GM18505 (cell line): ENCODE measurements at regions not wholly inside any gene's neighbourhood (a gene's known extent, or its start where the extent isn't known, plus 50 kb on each side); places are given as distances from the start of the nearest gene placed in this dataset.

Experiments used
- ATAC-seq: cut with Tn5 transposase; IDR thresholded peaks from one replicate; pipeline ENCODE4 v1.9.1; 2021; ENCODE audit not compliant: unreplicated experiment
- POLR2A ChIP-seq: IDR thresholded peaks from 4 replicates; pipeline ENCODE4 v1.6.1; 2011; ENCODE audit warnings: borderline replicate concordance; ENCODE audit not compliant: insufficient read depth, insufficient read length; ENCODE audit errors: extremely low read depth

GRCh38 chr11:79705648-79706047, 264.8 kb upstream of the TENM4 start:
- ATAC-seq, result no peak
- no peak for TF ChIP-seq POLR2A

GRCh38 chr11:79702303-79702702, 261.5 kb upstream of the TENM4 start:
- no peak for ATAC-seq
- TF ChIP-seq POLR2A, result no peak

- ATAC-seq, result no peak
Measured at GRCh38 chr11:79699246-79699645, 258.4 kb upstream of the TENM4 start.

GRCh38 chr11:79697905-79698304, 257.1 kb upstream of the TENM4 start:
- TF ChIP-seq POLR2A, result no peak
- ATAC-seq, result peak; percentile 84

More at GRCh38 chr11:79699246-79699645, 258.4 kb upstream of the TENM4 start:
- no peak for TF ChIP-seq POLR2A

DNA sequence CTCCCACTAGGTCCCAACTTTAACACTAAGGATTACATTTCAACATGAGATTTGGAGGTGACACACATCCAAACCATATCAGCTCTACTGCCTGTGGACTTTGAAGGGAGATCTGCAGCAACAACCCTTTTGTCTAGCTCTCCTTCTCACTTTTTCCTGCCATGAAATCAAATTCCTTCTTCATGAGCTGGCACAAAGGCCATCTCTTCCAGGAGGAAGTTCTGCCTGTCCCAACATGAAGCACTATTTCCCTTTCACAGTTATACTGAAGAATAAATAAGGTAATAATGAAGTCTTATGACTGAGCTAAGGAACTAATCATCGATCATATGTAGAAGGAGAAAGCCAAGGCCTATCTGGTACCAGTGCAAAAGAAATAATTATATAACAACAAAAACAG, 253.5 kb upstream of the TENM4 start:
- no peak for ATAC-seq
- no peak for TF ChIP-seq POLR2A

DNA sequence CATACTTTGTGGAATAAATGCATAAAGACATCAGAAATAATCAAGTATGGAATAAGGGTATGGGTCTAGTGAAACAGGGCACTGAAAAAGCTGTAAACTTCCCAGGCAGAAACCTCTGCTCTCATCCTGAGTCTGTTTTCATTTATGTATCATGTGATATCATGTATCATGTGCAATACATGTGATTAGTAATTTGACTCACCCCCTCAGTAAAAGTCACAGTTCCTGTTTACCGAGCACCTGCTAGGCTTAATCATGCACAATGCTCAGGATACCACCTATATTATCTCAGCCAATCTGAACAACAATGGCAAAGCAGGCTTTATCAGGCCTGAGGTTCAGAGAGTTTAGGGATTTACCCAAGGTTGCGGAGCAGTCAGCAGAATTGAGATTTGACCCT, 250.6 kb upstream of the TENM4 start:
- ATAC-seq, result no peak
- no peak for TF ChIP-seq POLR2A

DNA sequence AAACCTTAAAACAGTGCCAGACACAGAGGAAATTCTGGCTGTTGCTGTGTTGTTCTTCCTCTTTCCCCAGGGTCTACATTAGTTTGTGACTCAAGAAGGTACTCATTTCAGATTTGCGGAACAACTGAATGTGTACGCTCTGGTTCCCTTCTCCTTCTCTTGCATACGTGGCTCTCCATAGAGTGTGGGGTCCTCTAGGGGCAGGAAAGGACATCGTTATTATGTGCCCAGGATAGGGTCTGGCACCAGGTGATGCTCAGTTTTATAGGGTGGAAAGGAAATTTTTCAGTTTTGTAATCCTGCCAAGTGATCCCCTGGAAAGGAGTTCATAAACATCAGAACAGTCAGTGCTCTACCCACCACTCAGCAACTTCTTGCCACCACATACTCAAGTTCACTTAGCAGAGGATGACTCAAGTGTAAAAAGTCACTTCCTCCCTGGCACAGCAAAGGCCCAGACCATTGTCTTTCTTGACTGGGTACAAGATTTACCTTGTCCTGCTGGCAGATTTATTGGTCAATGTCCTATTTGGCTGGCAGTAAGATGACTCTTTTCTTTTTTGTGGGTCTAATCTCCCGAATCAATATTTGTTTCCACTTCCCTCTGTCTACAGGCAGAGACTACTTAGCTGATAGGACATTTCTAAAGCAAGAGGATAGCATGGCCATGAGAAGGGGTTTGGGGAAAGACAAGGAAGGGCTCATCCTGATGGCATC, 246.0 kb upstream of the TENM4 start:
- no peak for ATAC-seq
- TF ChIP-seq POLR2A, result no peak

GRCh38 chr11:79683930-79684329, 243.1 kb upstream of the TENM4 start:
- TF ChIP-seq POLR2A, result no peak
- ATAC-seq, result no peak

DNA sequence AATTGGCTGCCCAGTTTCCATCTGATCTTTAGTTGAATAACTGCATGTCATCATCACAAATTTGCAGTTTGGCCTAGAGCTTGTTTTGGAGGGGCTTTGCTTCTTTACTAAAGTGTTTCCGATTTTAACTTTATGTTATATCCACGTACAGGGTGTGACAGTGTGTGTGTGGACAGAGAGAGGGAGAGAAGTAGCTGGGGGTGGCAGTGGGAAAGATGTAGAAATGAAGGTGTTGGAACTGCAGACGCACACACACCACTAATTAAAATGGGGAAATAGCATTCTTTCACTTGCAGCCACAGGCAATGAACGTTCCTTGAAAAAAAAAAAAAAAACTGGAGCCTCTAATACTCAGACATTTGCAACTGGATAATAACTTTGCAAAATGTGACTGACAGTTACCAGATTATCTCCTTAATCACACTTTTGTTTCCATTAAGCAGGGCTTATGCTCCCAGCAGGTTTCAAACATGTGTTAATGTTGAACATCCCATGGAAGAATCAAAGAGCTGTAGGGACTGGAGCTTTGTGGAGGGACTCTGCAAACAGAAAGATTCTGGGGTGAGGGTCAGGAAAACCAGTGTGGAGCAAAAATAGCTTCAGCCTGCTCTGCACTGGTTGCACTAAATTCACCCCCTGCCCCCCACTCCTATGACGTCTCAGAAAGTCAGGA, 238.1 kb upstream of the TENM4 start:
- TF ChIP-seq POLR2A, result no peak
- no peak for ATAC-seq

GRCh38 chr11:79676396-79676795, 235.6 kb upstream of the TENM4 start:
- TF ChIP-seq POLR2A, result no peak
- ATAC-seq, result no peak

DNA sequence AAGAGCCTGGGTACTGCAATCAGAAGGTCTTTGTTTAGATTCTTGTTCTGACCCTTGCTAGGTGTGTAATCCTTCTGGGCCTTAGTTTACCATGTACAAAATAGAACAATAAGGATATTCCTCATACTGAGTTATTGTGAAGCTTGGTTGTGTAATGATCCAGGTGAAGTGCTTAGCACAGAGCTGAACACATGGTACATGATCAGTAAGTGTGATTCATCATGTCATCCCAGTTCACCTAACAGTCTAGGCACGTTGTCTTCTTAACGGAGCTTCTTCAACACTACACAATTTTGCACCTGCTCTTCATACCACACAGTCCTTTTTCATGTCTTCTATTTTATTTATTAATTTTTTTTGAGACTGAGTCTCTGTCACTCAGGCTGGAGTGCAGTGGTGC, 234.3 kb upstream of the TENM4 start:
- ATAC-seq, result no peak
- TF ChIP-seq POLR2A, result no peak

DNA sequence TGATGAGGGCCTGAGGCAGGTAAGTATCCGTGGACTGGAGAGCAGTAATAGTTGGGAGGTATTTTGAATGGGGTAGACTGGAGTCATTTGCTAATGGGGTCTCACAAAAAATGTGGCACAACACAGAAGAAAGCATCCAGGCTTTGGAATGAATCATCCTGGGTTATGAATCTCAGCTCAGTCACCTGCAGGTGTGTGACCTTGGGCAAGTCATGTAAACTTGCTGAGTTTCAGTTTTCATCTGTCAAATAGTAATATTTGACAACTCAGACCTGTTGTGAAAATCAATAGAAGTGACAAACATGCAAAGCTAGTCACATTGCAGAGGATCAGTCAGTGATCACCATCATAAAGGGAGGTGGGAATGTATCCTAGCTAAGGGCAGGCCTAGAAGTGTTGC, 232.0 kb upstream of the TENM4 start:
- no peak for ATAC-seq
- no peak for TF ChIP-seq POLR2A

- TF ChIP-seq POLR2A, result no peak
- ATAC-seq, result no peak
Measured at GRCh38 chr11:79671401-79671800, 230.6 kb upstream of the TENM4 start.

DNA sequence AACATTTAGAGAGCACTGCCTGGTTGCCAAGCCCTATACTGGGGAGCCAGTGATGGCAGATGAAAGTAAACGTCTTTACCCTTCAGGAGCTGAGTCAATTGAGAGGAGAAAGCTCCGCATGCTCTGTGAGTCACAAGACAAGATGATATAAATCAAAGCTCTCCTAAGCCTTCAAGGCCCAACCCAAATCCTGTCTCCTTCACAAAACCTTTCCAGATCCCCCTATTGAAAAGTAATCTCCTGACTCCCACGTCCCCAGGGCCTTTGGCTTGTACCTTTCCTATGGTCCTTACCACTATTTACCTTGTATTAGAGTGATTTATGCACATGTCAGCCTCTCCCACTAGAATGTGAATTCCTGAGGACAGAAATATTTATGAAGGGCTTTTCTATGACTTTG, 230.1 kb upstream of the TENM4 start:
- TF ChIP-seq POLR2A, result no peak
- no peak for ATAC-seq

DNA sequence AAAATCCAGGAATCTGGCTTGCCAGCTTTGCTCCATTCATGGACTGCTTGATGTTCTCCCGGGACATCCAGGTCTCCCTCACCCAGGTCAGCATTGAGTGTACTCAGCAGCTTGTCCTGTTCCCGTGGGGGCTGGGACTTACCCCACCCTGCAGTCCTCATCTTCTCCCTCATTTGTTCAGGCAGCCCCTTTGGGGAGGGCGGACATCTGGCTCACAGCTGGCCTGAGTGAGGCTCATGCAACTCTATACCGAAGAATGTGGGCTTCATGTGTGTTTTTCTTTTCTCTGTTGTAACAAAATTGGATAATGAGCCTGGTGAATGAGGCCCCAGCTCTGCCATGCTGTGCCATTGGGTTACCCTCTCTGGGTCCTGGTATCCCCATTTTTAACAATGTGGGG, 227.7 kb upstream of the TENM4 start:
- no peak for ATAC-seq
- no peak for TF ChIP-seq POLR2A

DNA sequence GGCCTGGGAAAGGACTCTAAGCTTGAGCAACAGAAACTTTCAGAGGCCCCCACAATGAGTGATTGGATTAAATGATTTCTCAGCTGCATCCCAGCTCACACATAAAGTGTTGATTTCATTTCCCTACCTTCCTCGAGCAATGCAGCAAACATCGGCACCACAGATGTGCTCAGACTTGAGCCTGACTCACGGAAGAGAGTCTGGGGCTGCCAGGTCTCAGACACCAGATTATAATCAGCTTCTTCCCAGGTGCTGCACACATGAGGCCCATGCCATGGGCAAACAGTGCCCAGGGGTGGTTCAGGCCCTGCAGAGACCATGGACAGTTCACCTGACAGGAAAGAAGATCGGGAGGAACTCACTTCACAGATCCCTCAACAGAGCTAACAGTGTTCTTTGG, 226.6 kb upstream of the TENM4 start:
- no peak for TF ChIP-seq POLR2A
- no peak for ATAC-seq

DNA sequence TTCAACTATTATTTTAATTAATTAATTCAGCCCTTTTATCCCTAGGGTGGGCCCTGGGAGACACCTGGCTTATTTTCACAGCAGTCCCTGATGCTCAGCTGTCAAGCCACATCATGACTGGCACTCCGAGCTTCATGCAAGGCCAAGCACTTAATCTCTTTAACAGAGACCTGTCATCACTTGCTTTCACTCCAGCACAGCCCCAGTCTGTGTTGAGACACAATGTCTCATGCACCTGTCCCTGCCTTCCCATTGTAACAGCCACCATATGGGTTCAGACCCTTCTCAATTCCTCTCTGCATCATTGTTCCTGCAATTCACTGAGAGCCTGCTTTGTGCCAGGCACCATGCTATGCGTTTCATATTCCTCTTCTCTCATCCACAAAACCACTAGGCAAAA, 222.2 kb upstream of the TENM4 start:
- no peak for TF ChIP-seq POLR2A
- ATAC-seq, result no peak
